Body of pancreas (tissue), 4 donors: ENCODE measurements at regions not wholly inside any gene's neighbourhood (a gene's known extent, or its start where the extent isn't known, plus 50 kb on each side); places are given as distances from the start of the nearest gene placed in this dataset.

Experiments used
- CTCF ChIP-seq, 7 experiments: fragments of 450-650 bp in 4 of 7; fragments of 200-600 bp in 3 of 7; sonication (generic) in 3 of 7; IDR thresholded peaks; one replicate each; pipeline ENCODE4 v1.5.1; 2016 to 2019; ENCODE audit warnings: antibody characterized with exemption in 7 of 7
- POLR2A ChIP-seq, 3 donors: fragments of 450-650 bp; IDR thresholded peaks; one replicate each; pipeline ENCODE4 v1.6.1; 2016; ENCODE audit warnings: antibody characterized with exemption in 3 of 3, mild to moderate bottlenecking in 2 of 3

DNA sequence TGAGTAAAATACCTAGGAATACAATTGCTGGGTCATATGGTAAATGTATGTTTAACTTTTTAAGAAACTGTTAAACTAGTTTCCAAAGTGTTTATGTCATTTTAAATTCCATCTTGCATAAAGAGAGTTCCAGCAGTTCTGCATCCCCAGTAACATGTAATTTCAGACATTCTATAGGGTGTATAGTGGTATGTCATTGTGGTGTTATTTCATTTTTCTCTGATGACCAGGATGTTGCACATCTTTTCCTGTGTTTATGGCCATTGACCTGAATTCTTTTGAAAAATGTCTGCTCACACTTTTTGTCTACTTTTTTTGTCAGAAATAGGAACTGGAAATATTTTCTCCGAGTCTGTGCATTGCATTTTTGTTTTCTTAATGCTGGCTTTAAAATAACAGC, 128.9 kb downstream of the TMEM200A start:
- TF ChIP-seq CTCF (IDR thresholded peaks at IDR 0.05) = no peak
- no peak for TF ChIP-seq POLR2A (IDR thresholded peaks at IDR 0.05)
